ENCODE measurements at regions not wholly inside any gene's neighbourhood (a gene's known extent, or its start where the extent isn't known, plus 50 kb on each side); places are given as distances from the start of the nearest gene placed in this dataset.

- no peak for TF ChIP-seq PRDM4 (tag by site-specific recombination; IDR thresholded peaks at IDR 0.05)
Measured at GRCh38 chrX:122739770-122740169, 444.3 kb upstream of the GRIA3 start (continued).

GRCh38 chrX:122770581-122770980, 413.5 kb upstream of the GRIA3 start:
- ChIA-PET CTCF (interaction anchor here (0.5 kb wide), 1 partner anchor 324 kb away, joined by 3 read pairs; no protein-coding TSS in a partner anchor), POLR2A (no interaction called here)
- no peak overlapping the region for H3K27ac ChIP-seq (ENCODE audit: extremely low read depth, low read depth, low read length)
- H3K4me3 ChIP-seq (ENCODE audit: low read depth, low read length) = no peak overlapping the region
- H3K4me1 ChIP-seq (ENCODE audit: control insufficient read depth, insufficient read depth, low read length) = no peaks in the 10 kb centered on the region; the same call in 1 of the 2 replicates
- TF ChIP-seq ZBTB17 (tag by site-specific recombination; IDR thresholded peaks at IDR 0.05) (no peak), HOXC10 (CRISPR knock-in tag; IDR thresholded peaks at IDR 0.05) (no peak), ZSCAN23 (tag by site-specific recombination; IDR thresholded peaks at IDR 0.05) (no peak), ZNF311 (tag by site-specific recombination; IDR thresholded peaks at IDR 0.05; ENCODE audit: borderline replicate concordance) (no peak), ZNF837 (tag by site-specific recombination; IDR thresholded peaks at IDR 0.05) (no peak), ZNF266 (tag by site-specific recombination; IDR thresholded peaks at IDR 0.05; ENCODE audit: low read depth) (no peak), ZNF843 (tag by site-specific recombination; IDR thresholded peaks at IDR 0.05) (no peak), ZNF140 (tag by site-specific recombination; IDR thresholded peaks at IDR 0.05) (no peak), ZSCAN18 (tag by site-specific recombination; IDR thresholded peaks at IDR 0.05) (no peak), CTCF (tag by site-specific recombination; IDR thresholded peaks at IDR 0.05) (no peak), ZBTB1 (tag by site-specific recombination; IDR thresholded peaks at IDR 0.05) (no peak), ZNF394 (tag by site-specific recombination; IDR thresholded peaks at IDR 0.05; ENCODE audit: borderline replicate concordance) (no peak), ZNF184 (tag by site-specific recombination; IDR thresholded peaks at IDR 0.05) (no peak)
- TF ChIP-seq, protein P1, sequence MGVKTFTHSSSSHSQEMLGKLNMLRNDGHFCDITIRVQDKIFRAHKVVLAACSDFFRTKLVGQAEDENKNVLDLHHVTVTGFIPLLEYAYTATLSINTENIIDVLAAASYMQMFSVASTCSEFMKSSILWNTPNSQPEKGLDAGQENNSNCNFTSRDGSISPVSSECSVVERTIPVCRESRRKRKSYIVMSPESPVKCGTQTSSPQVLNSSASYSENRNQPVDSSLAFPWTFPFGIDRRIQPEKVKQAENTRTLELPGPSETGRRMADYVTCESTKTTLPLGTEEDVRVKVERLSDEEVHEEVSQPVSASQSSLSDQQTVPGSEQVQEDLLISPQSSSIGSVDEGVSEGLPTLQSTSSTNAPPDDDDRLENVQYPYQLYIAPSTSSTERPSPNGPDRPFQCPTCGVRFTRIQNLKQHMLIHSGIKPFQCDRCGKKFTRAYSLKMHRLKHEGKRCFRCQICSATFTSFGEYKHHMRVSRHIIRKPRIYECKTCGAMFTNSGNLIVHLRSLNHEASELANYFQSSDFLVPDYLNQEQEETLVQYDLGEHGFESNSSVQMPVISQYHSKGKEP (tag by site-specific recombination; IDR thresholded peaks at IDR 0.05) = no peak
- TF ChIP-seq, protein P2, sequence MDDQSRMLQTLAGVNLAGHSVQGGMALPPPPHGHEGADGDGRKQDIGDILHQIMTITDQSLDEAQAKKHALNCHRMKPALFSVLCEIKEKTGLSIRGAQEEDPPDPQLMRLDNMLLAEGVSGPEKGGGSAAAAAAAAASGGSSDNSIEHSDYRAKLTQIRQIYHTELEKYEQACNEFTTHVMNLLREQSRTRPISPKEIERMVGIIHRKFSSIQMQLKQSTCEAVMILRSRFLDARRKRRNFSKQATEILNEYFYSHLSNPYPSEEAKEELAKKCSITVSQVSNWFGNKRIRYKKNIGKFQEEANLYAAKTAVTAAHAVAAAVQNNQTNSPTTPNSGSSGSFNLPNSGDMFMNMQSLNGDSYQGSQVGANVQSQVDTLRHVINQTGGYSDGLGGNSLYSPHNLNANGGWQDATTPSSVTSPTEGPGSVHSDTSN (CRISPR knock-in tag; IDR thresholded peaks at IDR 0.05) = no peak
- no peaks in the 10 kb centered on the region for H3K36me3 ChIP-seq (ENCODE audit: control insufficient read depth in 2 of 2, insufficient read depth in 1 of 2, low read length in 2 of 2)
- H3K9me3 ChIP-seq (ENCODE audit: control insufficient read depth, insufficient read depth, low read depth, low read length) = no peaks in the 10 kb centered on the region
